ENCODE measurements at regions not wholly inside any gene's neighbourhood (a gene's known extent, or its start where the extent isn't known, plus 50 kb on each side); places are given as distances from the start of the nearest gene placed in this dataset.

- H3K27ac Mint-ChIP-seq = no peak overlapping the region
- no peaks in the 10 kb centered on the region for H3K9me3 Mint-ChIP-seq
- Histone ChIP-seq H3K4me3 (ENCODE audit: low read length) (no peak overlapping the region), H3K9ac (ENCODE audit: extremely low read depth, low read length, poor library complexity, severe bottlenecking) (no peak overlapping the region), H3K27me3 (ENCODE audit: control insufficient read depth, insufficient read depth, low read length, poor library complexity, severe bottlenecking) (no peaks in the 10 kb centered on the region), H3K9me3 (ENCODE audit: control insufficient read depth, low read length) (no peaks in the 10 kb centered on the region), H3K27ac (ENCODE audit: low read depth, low read length) (no peak overlapping the region), H3K36me3 (ENCODE audit: control insufficient read depth, insufficient read depth, low read length) (no peaks in the 10 kb centered on the region), H3K4me1 (ENCODE audit: control insufficient read depth, insufficient read depth, low read length) (no peaks in the 10 kb centered on the region)
- no peak overlapping the region for H3K4me3 Mint-ChIP-seq
- H3K36me3 Mint-ChIP-seq (ENCODE audit: low read depth) = no peaks in the 10 kb centered on the region
- no peak for DNase-seq
- no peaks in the 10 kb centered on the region for H3K27me3 Mint-ChIP-seq (ENCODE audit: insufficient read depth)
- no peak for TF ChIP-seq CTCF (conservative IDR thresholded peaks at IDR 0.05)
- H3K4me1 Mint-ChIP-seq = no peaks in the 10 kb centered on the region
Measured at GRCh38 chr3:109683746-109684145, 346.4 kb upstream of the DPPA4 start.

GRCh38 chr3:109685084-109686079 lies 348.0 kb upstream of the DPPA4 start:
- 81 to 87% methylated on average over 2 to 5 of the region's 5 CpGs for WGBS, 2 experiments (ENCODE audit: insufficient coverage in 1 of 2, insufficient read length in 1 of 2)
- H3K9ac ChIP-seq (ENCODE audit: extremely low read depth, low read length, poor library complexity, severe bottlenecking) = no peak overlapping the region

GRCh38 chr3:109687626-109688025 lies 350.3 kb upstream of the DPPA4 start:
- no peaks in the 10 kb centered on the region for H3K4me1 Mint-ChIP-seq
- no peaks in the 10 kb centered on the region for H3K9me3 ChIP-seq (ENCODE audit: control insufficient read depth, low read length)
- no peaks in the 10 kb centered on the region for H3K27me3 ChIP-seq (ENCODE audit: control insufficient read depth, insufficient read depth, low read length, poor library complexity, severe bottlenecking)
- H3K36me3 ChIP-seq (ENCODE audit: control insufficient read depth, insufficient read depth, low read length) = no peaks in the 10 kb centered on the region
- DNase-seq = no peak
- H3K36me3 Mint-ChIP-seq (ENCODE audit: low read depth) = no peaks in the 10 kb centered on the region
- no peak overlapping the region for H3K4me3 ChIP-seq (ENCODE audit: low read length)
- no peak overlapping the region for H3K4me3 Mint-ChIP-seq
- no peaks in the 10 kb centered on the region for H3K4me1 ChIP-seq (ENCODE audit: control insufficient read depth, insufficient read depth, low read length)
- TF ChIP-seq CTCF (conservative IDR thresholded peaks at IDR 0.05) = no peak
- H3K9ac ChIP-seq (ENCODE audit: extremely low read depth, low read length, poor library complexity, severe bottlenecking) = no peak overlapping the region
- peaks cover 11% of the 10 kb centered on the region for H3K9me3 Mint-ChIP-seq
- H3K27me3 Mint-ChIP-seq (ENCODE audit: insufficient read depth) = no peaks in the 10 kb centered on the region
- no peak overlapping the region for H3K27ac Mint-ChIP-seq
- no peak overlapping the region for H3K27ac ChIP-seq (ENCODE audit: low read depth, low read length)

More at GRCh38 chr3:109685084-109686079, 348.0 kb upstream of the DPPA4 start:
- no peak for DNase-seq
- no peak overlapping the region for H3K4me3 ChIP-seq (ENCODE audit: low read length)
- Mint-ChIP-seq H3K9me3 (peaks cover 8% of the 10 kb centered on the region), H3K4me3 (no peak overlapping the region), H3K27me3 (ENCODE audit: insufficient read depth) (no peaks in the 10 kb centered on the region), H3K36me3 (ENCODE audit: low read depth) (no peaks in the 10 kb centered on the region), H3K27ac (no peak overlapping the region), H3K4me1 (no peaks in the 10 kb centered on the region)
- H3K4me1 ChIP-seq (ENCODE audit: control insufficient read depth, insufficient read depth, low read length) = no peaks in the 10 kb centered on the region
- TF ChIP-seq CTCF (conservative IDR thresholded peaks at IDR 0.05) = no peak
- H3K9me3 ChIP-seq (ENCODE audit: control insufficient read depth, low read length) = no peaks in the 10 kb centered on the region
- no peak overlapping the region for H3K27ac ChIP-seq (ENCODE audit: low read depth, low read length)
- H3K36me3 ChIP-seq (ENCODE audit: control insufficient read depth, insufficient read depth, low read length) = no peaks in the 10 kb centered on the region
- no peaks in the 10 kb centered on the region for H3K27me3 ChIP-seq (ENCODE audit: control insufficient read depth, insufficient read depth, low read length, poor library complexity, severe bottlenecking)

Measured in endodermal cell (in vitro differentiated cells).